ENCODE measurements at regions not wholly inside any gene's neighbourhood (a gene's known extent, or its start where the extent isn't known, plus 50 kb on each side); places are given as distances from the start of the nearest gene placed in this dataset.

- ChIA-PET CTCF (no interaction called here), POLR2A (interaction anchor here (0.5 to 2.3 kb wide), 4 partner anchors 25 to 77 kb away, joined by 3 to 9 read pairs (median 3); no protein-coding TSS in a partner anchor)
- no peaks in the 10 kb centered on the region for H3K9me3 Mint-ChIP-seq
- H3K4me1 Mint-ChIP-seq (ENCODE audit: low read depth): peaks cover 31% of the 10 kb centered on the region
- intact Hi-C loops (cut with DNase I, micrococcal nuclease): loop anchor here in 1 of 2 experiments (10.0 kb wide), 1 partner anchor 141 kb away; the partner anchor contains the start of gene MKLN1
- H3K36me3 Mint-ChIP-seq (ENCODE audit: low read depth): no peaks in the 10 kb centered on the region
- DNase-seq (peak in 12 of 14 experiments; percentile 14 to 65 (median 33)), ATAC-seq (ENCODE audit: poor library complexity) (peak; percentile 43)
- H3K27me3 ChIP-seq (ENCODE audit: control insufficient read depth in 1 of 2, insufficient read depth in 2 of 2, low read length in 2 of 2): no peaks in the 10 kb centered on the region
- no peaks in the 10 kb centered on the region for H3K27me3 Mint-ChIP-seq
- H3K9me3 ChIP-seq (ENCODE audit: control insufficient read depth in 1 of 2, insufficient read depth in 1 of 2, low read length in 2 of 2): no peaks in the 10 kb centered on the region
- no peak overlapping the region for H3K4me3 ChIP-seq (ENCODE audit: low read length)
- H3K4me3 Mint-ChIP-seq: no peak overlapping the region
- H3K36me3 ChIP-seq (ENCODE audit: insufficient read depth, low read length): no peaks in the 10 kb centered on the region
- peaks cover 25% of the 10 kb centered on the region for H3K4me1 ChIP-seq (ENCODE audit: insufficient read depth, low read length)
- H3K27ac ChIP-seq (ENCODE audit: low read depth in 1 of 2, low read length in 2 of 2): no peak overlapping the region
- peak overlapping the region; percentile 31 for H3K27ac Mint-ChIP-seq
- no peak for TF ChIP-seq CTCF (IDR thresholded peaks at IDR 0.05)
Observed at GRCh38 chr7:131183611-131184119, 144.0 kb upstream of the MKLN1 start.

GRCh38 chr7:131186816-131187215, 140.9 kb upstream of the MKLN1 start:
- Histone ChIP-seq H3K4me3 (ENCODE audit: low read length) (no peak overlapping the region), H3K27me3 (ENCODE audit: control insufficient read depth in 1 of 2, insufficient read depth in 2 of 2, low read length in 2 of 2) (no peaks in the 10 kb centered on the region), H3K9me3 (ENCODE audit: control insufficient read depth in 1 of 2, insufficient read depth in 1 of 2, low read length in 2 of 2) (no peaks in the 10 kb centered on the region), H3K27ac (ENCODE audit: low read depth in 1 of 2, low read length in 2 of 2) (no peak overlapping the region), H3K36me3 (ENCODE audit: insufficient read depth, low read length) (no peaks in the 10 kb centered on the region), H3K4me1 (ENCODE audit: insufficient read depth, low read length) (peaks cover 36% of the 10 kb centered on the region)
- H3K27ac Mint-ChIP-seq: no peak overlapping the region
- ChIA-PET POLR2A (interaction anchor here (4.2 kb wide), 1 partner anchor 78 kb away, joined by 36 read pairs; no protein-coding TSS in a partner anchor), CTCF (no interaction called here)
- ATAC-seq (ENCODE audit: poor library complexity) (no peak), DNase-seq (no peak)
- no peaks in the 10 kb centered on the region for H3K27me3 Mint-ChIP-seq
- no peaks in the 10 kb centered on the region for H3K36me3 Mint-ChIP-seq (ENCODE audit: low read depth)
- TF ChIP-seq CTCF (IDR thresholded peaks at IDR 0.05): no peak
- H3K4me3 Mint-ChIP-seq: no peak overlapping the region
- H3K4me1 Mint-ChIP-seq (ENCODE audit: low read depth): peaks cover 44% of the 10 kb centered on the region
- no peaks in the 10 kb centered on the region for H3K9me3 Mint-ChIP-seq
- intact Hi-C loops (cut with DNase I, micrococcal nuclease): loop anchor here (1.0 to 10.0 kb wide), 2 partner anchors 78 to 138 kb away; partner anchors contain the start of gene MKLN1 (in 1 of the 2)

GRCh38 chr7:131188367-131189339, 139.0 kb upstream of the MKLN1 start:
- H3K27ac ChIP-seq (ENCODE audit: low read depth in 1 of 2, low read length in 2 of 2): peak overlapping the region in 1 of 2 donors; percentile 74
- no peaks in the 10 kb centered on the region for H3K27me3 ChIP-seq (ENCODE audit: control insufficient read depth in 1 of 2, insufficient read depth in 2 of 2, low read length in 2 of 2)
- Mint-ChIP-seq H3K27me3 (no peaks in the 10 kb centered on the region), H3K4me1 (ENCODE audit: low read depth) (peaks cover 28% of the 10 kb centered on the region), H3K27ac (peak overlapping the region; percentile 78), H3K36me3 (ENCODE audit: low read depth) (no peaks in the 10 kb centered on the region), H3K4me3 (peak overlapping the region; percentile 23), H3K9me3 (no peaks in the 10 kb centered on the region)
- no peak for TF ChIP-seq CTCF (IDR thresholded peaks at IDR 0.05)
- H3K36me3 ChIP-seq (ENCODE audit: insufficient read depth, low read length): no peaks in the 10 kb centered on the region
- peak; percentile 86 for ATAC-seq (ENCODE audit: poor library complexity)
- no peaks in the 10 kb centered on the region for H3K9me3 ChIP-seq (ENCODE audit: control insufficient read depth in 1 of 2, insufficient read depth in 1 of 2, low read length in 2 of 2)
- no peak overlapping the region for H3K4me3 ChIP-seq (ENCODE audit: low read length)
- peak; percentile 16 to 91 (median 40) for DNase-seq
- intact Hi-C loops (cut with DNase I, micrococcal nuclease): loop anchor here in 1 of 2 experiments (1.0 to 10.0 kb wide), 3 partner anchors 43 to 136 kb away; partner anchors contain the start of gene MKLN1
- peaks cover 32% of the 10 kb centered on the region for H3K4me1 ChIP-seq (ENCODE audit: insufficient read depth, low read length)
- ChIA-PET POLR2A (interaction anchor here (1.0 to 4.2 kb wide), 5 partner anchors 43 to 158 kb away, joined by 3 to 36 read pairs (median 4); no protein-coding TSS in a partner anchor), CTCF (interaction anchor here (0.6 to 1.7 kb wide), 5 partner anchors 31 to 119 kb away, joined by 3 to 7 read pairs (median 4); no protein-coding TSS in a partner anchor)
